ENCODE measurements at regions not wholly inside any gene's neighbourhood (a gene's known extent, or its start where the extent isn't known, plus 50 kb on each side); places are given as distances from the start of the nearest gene placed in this dataset.

GRCh38 chr5:98144710-98145109 is 628.8 kb upstream of the RGMB start:
- no peaks in the 10 kb centered on the region for H3K36me3 Mint-ChIP-seq
- DNase-seq (ENCODE audit: low spot score in 2 of 2, unreplicated experiment in 2 of 2): no peak
- TF ChIP-seq, protein P1, sequence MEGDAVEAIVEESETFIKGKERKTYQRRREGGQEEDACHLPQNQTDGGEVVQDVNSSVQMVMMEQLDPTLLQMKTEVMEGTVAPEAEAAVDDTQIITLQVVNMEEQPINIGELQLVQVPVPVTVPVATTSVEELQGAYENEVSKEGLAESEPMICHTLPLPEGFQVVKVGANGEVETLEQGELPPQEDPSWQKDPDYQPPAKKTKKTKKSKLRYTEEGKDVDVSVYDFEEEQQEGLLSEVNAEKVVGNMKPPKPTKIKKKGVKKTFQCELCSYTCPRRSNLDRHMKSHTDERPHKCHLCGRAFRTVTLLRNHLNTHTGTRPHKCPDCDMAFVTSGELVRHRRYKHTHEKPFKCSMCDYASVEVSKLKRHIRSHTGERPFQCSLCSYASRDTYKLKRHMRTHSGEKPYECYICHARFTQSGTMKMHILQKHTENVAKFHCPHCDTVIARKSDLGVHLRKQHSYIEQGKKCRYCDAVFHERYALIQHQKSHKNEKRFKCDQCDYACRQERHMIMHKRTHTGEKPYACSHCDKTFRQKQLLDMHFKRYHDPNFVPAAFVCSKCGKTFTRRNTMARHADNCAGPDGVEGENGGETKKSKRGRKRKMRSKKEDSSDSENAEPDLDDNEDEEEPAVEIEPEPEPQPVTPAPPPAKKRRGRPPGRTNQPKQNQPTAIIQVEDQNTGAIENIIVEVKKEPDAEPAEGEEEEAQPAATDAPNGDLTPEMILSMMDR (IDR thresholded peaks at IDR 0.05; ENCODE audit: unreplicated experiment): no peak
- no peaks in the 10 kb centered on the region for H3K27me3 Mint-ChIP-seq (ENCODE audit: low read depth)
- no peaks in the 10 kb centered on the region for H3K4me1 Mint-ChIP-seq
- H3K9me3 Mint-ChIP-seq: peaks cover 1% of the 10 kb centered on the region
- no peak overlapping the region for H3K4me3 Mint-ChIP-seq
- H3K27ac Mint-ChIP-seq: no peak overlapping the region

GRCh38 chr5:98157368-98157767 is 616.1 kb upstream of the RGMB start:
- TF ChIP-seq, protein P1 (IDR thresholded peaks at IDR 0.05; ENCODE audit: unreplicated experiment): no peak
- peaks cover 2% of the 10 kb centered on the region for H3K27me3 Mint-ChIP-seq (ENCODE audit: low read depth)
- H3K36me3 Mint-ChIP-seq: no peaks in the 10 kb centered on the region
- no peak overlapping the region for H3K4me3 Mint-ChIP-seq
- no peak for DNase-seq (ENCODE audit: low spot score in 2 of 2, unreplicated experiment in 2 of 2)
- no peaks in the 10 kb centered on the region for H3K4me1 Mint-ChIP-seq
- H3K9me3 Mint-ChIP-seq: peaks cover 3% of the 10 kb centered on the region
- H3K27ac Mint-ChIP-seq: no peak overlapping the region

- TF ChIP-seq, protein P1 (IDR thresholded peaks at IDR 0.05; ENCODE audit: unreplicated experiment): no peak
- Mint-ChIP-seq H3K4me3 (no peak overlapping the region), H3K27me3 (ENCODE audit: low read depth) (peaks cover 2% of the 10 kb centered on the region), H3K4me1 (peaks cover 2% of the 10 kb centered on the region), H3K36me3 (no peaks in the 10 kb centered on the region), H3K27ac (no peak overlapping the region), H3K9me3 (peaks cover 3% of the 10 kb centered on the region)
- no peak for DNase-seq (ENCODE audit: low spot score in 2 of 2, unreplicated experiment in 2 of 2)
Measured at GRCh38 chr5:98158440-98158839, 615.0 kb upstream of the RGMB start.

GRCh38 chr5:98163796-98164493 is 609.5 kb upstream of the RGMB start:
- H3K27me3 Mint-ChIP-seq (ENCODE audit: low read depth): no peaks in the 10 kb centered on the region
- H3K4me3 Mint-ChIP-seq: no peak overlapping the region
- TF ChIP-seq, protein P1 (IDR thresholded peaks at IDR 0.05; ENCODE audit: unreplicated experiment): no peak
- H3K4me1 Mint-ChIP-seq: peaks cover 7% of the 10 kb centered on the region
- DNase-seq (ENCODE audit: low spot score in 2 of 2, unreplicated experiment in 2 of 2): no peak
- H3K27ac Mint-ChIP-seq: no peak overlapping the region
- H3K36me3 Mint-ChIP-seq: no peaks in the 10 kb centered on the region
- H3K9me3 Mint-ChIP-seq: peaks cover 3% of the 10 kb centered on the region

DNA sequence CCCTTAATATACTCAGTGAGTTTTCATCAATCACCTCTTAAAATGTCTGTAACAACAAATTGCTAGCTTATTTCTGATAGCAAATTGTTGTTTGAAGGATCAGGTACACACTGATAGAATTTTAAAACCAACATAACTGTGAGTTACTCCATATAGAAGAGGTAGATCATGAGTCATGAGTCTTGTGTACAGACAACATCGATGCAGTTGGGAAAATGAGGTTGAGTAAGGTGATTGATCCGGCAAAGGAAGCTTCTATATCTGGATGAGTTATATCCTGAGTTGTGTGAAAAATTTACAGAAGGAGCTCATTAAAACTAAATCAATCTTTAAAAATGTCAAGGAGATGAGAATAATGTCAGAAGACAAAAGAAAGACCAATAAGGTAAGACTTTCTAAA is 604.6 kb upstream of the RGMB start:
- TF ChIP-seq, protein P1 (IDR thresholded peaks at IDR 0.05; ENCODE audit: unreplicated experiment): no peak
- H3K36me3 Mint-ChIP-seq: no peaks in the 10 kb centered on the region

More for the DNA sequence above, 604.6 kb upstream of the RGMB start:
- peaks cover 1% of the 10 kb centered on the region for H3K4me1 Mint-ChIP-seq
- H3K9me3 Mint-ChIP-seq: no peaks in the 10 kb centered on the region
- peaks cover 4% of the 10 kb centered on the region for H3K27me3 Mint-ChIP-seq (ENCODE audit: low read depth)
- no peak overlapping the region for H3K4me3 Mint-ChIP-seq
- H3K27ac Mint-ChIP-seq: no peak overlapping the region
- no peak for DNase-seq (ENCODE audit: low spot score in 2 of 2, unreplicated experiment in 2 of 2)

All from mesothelial cell of epicardium (in vitro differentiated cells).